IPS-NIHi7 (cell line): ENCODE measurements at regions not wholly inside any gene's neighbourhood (a gene's known extent, or its start where the extent isn't known, plus 50 kb on each side); places are given as distances from the start of the nearest gene placed in this dataset.
"Not testable (repeated sequence)": the region's sequence is repeated elsewhere in the genome, so short reads cannot be mapped to it uniquely, and the experiment has no call there.

ENCODE experiments used
- DNase-seq: peaks from one replicate; pipeline ENCODE4 v3.0.0; 2012; ENCODE audit warnings: mixed read lengths; ENCODE audit errors: extremely low spot score

DNA sequence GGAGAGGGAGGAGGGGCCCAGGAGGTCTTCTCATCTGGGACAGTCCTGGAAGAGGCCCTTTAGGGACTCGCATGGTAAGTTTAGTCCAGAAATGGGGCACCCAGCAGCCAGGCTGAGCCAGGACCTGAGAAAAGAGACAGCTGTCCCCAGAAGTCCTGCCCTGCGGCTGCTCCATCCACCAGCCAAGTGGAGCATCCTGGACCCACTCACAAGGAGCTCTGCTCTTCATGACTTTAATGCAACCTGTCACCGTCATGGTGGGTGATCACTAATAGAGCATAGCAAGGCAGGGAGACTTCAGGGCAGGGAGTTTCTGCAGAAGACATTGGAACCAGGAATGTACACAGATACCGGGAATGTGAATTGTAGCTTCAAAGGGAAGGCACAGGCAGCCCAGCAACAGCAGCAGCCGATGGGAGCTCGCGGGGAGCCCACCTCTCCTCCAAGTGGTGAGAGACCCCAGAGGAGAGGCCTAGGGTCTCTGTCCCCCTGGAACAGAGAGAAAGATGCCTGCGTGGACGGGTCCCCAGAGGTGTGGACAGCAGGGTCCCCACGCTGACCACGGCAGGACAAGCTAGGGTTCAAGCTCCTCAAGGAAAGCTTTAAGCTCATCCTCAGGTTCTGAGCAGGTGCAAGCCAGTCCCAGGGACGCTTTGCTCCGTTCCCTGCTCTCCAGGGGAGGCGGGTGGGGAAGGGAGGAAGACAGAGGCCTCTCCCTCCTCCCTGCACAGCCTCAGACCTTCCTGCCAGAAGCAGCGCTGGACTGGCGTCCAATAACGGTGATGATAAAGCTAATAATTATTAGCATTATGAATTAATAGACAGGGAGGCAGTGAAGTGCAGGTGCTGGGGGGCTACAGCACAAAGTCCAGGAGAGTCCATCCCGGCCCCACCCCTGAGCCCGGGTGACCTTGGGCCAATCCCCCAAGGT, 335.3 kb downstream of the ADGRD1 start:
- DNase-seq: not testable (repeated sequence)

DNA sequence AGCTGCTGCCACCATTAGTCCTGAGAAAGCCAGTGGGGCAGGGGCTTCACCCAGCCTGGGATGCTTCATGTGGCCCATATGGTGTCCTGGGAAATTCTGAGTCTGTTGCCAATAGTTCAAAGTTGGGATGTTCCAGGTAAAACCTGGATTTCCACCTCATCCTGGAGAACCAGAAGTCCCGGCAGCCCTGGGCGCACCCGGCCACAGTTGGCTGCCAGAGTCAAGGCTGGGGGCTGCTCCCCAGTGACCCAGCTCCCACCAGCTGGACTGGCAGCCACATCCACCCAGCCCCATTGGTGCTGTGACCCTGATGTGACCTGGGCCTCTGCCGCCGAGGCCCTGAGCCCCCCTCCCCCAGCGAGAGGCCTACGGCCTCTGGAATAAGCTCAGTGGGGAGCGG, 336.1 kb downstream of the ADGRD1 start:
- not testable (repeated sequence) for DNase-seq

DNA sequence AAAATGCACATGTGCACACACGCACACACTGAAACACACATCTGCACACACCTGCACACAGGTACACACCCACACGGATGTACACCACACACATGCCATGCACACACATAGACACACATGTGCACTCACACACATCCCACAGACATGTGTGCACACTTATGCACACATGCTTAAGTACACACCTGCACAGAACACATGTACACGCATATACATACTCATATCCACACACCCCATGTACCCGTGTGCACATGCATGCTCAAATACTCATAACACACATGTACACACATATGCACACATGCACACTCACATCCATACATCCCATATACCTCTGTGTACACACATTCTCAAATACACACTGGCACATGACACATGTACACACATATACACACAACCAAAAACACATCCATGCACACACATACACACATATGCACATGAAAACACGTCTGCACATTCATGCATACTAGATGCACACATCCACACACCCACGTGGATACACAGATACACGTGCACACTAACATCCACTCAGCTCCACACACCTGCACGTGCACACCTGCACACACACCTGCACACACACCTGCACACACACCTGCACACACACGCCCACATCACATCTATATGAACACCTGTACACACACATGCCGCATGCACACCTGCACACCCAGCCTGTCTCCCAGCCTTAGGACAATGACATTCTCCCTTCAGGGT, 336.7 kb downstream of the ADGRD1 start:
- DNase-seq: no peak

DNA sequence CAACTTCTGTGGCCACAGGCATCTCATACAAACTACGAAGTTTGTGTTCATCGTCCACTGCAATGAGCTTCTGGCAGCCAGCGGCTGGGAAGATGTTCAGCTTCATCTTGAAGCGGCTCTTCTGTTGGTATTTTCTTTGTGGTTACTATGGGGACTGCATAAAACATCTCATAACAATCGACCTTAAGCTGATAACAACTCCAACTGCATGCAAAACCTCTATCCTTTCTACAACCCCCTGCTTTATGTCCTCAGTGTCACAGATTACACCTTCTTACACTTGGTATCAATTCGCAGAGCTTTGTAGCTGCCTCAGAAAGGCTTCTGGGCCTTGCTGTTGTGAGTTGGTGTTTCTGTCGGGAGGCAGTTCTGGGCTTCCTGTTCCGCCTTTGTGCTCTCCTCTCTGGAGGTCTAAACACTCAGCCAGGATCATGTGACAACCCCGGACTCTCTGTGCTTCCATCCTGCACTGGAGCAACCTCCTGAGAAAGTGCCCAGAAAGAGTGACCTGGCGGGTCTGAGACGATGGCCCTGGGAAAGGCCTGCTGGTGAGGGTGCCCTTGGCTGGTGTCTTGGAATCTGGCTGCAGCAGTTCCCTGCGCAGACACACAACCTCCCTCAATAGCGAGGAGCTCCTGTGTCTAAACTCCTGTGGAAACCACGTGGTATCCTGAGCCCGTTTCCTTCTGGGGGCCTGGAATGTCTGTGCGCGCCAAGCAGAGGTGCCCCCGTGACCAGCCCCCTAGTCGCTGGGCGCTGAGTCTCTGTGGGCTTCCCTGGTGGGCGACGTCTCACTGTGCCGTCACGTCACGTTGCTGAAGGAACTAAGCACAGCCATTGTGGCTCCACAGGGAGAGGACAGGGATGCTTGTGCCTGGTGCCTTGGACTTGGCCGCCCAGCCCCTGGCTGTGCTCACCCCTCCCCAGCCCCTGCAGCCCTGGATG, 339.6 kb downstream of the ADGRD1 start:
- DNase-seq: not testable (repeated sequence)

DNA sequence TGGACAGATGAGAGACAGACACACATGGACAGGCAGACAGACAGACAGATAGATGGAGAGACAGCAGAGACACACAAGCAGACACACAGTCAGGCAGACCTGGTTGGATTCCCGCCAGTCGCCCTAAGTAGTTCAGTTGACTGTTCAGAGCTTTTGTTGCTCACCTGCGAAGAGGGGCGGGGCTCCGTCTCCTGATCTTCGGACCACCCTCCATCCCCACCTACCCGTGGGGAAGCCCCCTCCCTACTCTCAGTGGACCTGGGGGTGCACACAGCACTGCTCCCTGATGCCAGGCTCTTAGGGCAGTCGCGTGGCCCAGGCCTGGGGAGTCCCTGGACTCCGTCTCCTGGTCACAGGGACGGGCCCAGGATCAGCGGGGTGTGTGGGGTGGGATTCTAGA, 341.0 kb downstream of the ADGRD1 start:
- not testable (repeated sequence) for DNase-seq

DNA sequence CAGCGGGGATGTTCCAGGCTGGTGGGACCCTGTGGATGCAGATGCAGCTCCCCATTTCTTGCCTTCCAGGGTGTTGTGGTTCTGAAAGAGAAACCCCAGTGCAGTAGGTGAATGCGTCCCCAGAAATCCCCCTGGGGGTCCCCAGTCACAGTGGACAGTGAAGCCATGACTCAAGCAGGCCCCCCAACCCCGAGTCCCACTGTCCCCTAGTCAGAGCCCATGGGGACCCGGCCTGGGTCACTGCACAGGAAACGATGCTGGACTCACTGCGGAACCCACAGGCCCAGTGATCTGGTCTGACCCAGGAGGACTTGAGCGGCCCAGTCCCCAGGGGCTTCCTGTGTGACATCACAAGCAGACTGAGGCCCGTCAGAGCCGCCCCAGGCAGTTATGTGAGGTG, 341.4 kb downstream of the ADGRD1 start:
- not testable (repeated sequence) for DNase-seq

DNA sequence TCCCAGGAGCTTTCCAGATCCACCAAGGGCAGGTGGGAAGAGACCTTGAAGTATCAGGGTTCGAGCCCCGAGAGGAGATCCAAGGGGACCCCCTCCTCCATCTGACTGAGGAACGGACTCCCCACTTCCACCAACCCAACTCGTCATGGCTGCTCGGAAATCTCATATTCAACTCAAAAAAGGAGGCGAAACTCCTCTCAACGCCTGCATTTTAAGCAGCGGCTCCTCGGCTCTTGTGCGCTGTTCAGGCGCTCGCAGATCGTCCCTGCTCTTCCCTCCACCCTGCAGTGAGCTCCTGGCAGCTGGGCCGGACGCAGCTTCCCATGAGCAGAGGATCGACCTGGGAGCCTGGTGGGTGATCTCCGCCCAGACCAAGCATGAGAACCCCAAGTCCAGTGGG, 341.9 kb downstream of the ADGRD1 start:
- DNase-seq: not testable (repeated sequence)

DNA sequence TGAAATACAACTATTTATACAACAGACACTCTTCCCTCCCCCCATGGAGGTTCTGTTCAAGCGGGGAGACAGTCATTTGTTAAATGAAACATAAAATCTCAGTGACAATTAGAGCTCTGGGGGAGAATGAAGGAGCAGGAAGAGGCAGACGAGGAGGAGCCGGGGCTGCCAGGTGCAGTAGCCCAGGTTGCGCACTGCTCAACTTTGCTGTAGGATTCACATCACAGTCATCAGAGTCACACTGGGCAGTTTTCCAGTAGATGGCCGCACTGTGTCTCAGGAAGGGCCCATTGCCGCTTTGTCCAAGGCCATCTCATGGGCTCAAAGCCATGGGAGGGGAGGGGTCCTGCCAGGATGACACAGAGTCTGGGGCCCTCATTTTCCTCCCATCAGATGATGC, 342.4 kb downstream of the ADGRD1 start:
- DNase-seq: not testable (repeated sequence)

DNA sequence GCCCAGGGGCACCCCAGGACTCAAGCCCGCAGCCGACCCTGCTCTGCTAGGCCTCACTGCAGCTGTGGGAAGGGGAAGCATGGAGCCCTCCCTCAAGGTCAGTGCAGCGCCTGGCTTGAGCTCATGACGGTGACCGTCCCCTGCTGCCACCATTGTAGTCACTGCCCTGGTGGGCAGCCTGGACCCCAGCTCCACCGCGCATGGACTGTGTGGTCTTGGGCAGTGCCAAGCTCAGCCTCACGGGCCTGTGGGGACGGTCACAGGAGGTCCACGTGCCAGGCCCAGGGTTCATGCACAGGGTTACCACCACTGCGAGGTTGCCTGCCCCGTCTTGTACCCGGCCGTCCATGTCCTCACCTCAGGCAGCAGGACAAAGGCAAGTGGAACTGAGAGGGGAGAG, 342.9 kb downstream of the ADGRD1 start:
- not testable (repeated sequence) for DNase-seq

DNA sequence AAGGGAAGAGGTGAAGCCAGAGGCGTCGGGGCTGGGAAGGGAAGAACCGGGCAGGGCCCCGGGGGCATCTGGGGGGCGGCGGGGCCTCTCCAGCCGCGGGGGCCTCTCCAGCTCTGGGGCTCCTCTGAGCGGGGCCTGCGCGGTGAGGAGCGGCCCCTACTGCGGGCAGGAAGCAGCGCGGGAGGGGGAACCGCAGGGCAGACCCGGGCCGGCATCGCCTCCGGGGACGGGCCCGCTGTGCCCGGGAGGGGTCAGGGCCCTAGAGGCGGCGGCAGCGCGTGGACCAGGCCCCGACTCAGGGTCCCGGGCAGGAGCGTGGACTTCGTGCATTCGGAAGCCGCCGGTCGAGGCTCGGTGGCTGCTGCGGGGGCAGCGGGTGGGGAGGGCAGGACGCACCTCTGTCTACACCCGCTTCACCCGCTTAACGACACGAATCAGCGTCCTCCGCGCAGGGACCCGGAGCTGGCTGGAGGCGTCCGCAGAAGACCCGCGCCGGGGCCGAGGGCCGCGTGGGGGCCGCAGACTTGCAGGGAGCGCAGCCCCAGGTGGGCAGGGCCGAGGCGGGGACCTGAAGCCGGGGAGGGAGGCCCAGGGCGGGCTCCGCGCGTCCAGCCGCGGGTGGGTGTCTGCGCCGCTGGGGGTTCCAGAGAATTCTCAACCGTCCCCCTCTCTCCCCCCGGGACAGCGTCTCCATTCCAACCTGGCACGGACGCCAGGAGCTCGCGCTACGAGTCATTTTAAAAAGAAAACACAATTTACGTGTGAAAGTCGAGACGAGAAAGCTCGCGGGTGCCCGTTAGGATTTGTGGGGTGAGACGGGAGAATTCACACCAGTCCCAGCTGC, 345.0 kb downstream of the ADGRD1 start:
- not testable (repeated sequence) for DNase-seq

DNA sequence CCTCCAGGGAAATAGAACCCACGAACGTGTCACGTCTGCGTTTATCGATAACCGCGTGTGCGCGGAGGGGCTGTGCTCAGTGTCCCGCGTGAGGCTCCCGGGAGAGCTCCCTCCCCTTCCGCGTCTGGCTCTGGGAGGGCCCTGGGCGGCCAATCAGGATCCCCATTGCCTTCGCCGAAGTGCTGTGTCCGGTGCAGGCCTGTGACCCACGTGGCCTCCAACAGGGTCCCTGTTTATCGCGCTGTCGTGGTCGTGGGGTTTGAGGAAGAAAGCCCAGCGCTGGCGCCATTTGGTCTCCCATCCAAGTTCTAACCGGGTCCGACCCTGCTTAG, 345.6 kb downstream of the ADGRD1 start:
- not testable (repeated sequence) for DNase-seq

DNA sequence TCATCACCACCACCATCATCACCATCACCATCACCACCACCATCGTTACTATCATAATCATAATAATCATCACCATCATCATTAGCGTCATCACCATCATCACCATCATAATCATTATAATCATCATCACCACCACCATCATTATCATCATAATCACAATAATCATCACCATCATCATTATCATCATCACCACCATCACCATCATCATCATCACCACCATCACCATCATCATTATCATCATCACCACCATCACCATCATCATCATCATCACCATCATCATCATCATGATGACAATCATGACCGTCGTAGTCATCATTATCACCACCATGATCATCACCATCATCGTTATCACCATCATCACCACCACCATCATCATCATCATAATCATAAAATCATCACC, 349.9 kb downstream of the ADGRD1 start:
- not testable (repeated sequence) for DNase-seq

DNA sequence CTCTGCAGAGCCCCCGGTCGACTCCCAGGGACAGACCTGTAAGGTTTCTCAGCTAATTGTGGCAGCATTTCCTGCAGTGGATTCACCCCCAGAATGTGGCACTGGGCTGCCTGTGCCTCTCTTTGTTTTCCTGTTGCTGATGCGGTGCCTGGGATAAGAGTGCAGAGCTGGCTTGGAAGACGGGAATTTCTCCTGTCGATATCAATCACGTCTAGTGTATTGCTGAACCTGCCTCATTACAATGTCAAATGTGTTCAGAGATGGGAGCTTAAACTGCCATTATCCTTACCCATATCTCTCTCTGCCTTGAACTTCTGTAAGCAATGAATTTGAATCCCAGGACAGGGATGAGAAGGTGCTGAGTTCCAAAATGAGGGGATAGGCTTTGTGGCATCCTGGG, 350.9 kb downstream of the ADGRD1 start:
- DNase-seq: not testable (repeated sequence)

DNA sequence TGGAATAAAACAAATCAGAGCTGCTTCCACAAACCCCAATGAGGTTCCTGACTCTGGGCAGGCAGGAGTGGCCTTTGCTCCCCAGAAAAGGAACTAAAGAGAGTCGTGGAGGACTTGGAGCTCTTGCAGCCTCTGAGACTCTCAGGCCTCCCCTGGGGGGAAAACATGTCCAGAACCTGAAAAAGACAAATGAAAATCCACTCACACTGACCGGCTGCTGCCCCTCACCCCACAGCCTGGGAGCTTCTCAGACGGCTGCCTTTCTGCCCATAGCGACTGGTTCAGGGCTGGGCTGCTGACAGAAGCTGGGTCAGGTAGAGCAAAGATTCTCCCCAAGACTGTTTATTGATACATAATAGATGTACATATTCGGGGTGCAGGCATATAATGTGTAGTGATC, 356.0 kb downstream of the ADGRD1 start:
- DNase-seq: no peak

DNA sequence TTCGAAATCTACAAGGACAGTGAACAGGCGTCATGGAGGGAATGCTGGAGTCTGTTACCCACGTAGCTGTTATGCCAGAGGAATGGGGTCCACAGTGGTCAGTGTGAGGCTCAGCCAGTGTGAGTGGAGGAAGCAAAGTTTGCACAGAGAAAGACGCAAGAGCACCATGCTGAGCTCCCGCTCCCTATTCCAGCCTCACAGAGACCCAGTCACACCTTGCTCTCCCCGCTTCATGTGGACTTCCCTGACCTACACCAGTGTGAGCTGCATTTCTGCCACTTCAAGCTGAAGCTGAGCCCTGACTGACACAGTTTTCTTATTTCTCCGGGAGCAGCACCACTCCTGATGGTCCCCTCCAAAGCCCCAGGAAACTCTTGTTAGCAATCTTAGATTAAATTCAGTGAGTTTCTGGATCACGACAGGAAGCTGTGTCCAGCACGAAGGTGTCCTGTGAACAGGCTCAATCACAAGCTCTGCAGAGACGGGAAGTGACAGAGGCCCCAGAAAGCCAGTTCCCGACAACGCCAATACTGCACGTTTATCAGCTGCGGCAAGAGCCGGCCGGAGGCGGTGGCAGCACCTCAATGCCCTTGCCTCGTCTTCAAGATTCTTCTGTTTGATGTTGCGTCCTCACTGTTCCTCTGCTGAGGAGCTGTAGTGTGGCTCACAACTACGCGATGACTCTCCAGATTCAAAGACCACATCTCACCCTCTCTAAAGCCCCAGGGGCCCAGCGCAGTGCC, 356.7 kb downstream of the ADGRD1 start:
- not testable (repeated sequence) for DNase-seq

DNA sequence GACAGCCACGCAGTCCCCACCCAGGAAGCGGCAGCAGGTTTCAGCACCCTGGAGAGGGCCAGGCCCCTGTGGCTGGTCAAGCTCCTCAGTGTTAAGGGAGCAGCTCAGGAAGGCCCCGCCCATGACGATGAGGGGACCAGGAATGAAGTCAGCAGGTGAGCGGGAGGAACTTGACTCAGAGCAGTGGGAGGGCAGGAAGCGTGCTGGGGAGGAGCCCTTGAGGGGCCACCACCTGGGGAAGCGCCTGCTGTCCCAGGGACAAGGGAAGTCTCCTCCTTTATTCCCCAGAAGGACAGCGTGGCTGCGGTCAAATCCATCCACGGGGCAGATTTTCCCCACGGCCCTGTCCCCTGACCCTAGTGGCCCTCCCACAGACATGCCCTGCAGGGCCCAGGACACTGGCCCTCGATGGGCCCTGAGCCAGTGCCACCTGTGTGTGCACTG, 357.6 kb downstream of the ADGRD1 start:
- not testable (repeated sequence) for DNase-seq

DNA sequence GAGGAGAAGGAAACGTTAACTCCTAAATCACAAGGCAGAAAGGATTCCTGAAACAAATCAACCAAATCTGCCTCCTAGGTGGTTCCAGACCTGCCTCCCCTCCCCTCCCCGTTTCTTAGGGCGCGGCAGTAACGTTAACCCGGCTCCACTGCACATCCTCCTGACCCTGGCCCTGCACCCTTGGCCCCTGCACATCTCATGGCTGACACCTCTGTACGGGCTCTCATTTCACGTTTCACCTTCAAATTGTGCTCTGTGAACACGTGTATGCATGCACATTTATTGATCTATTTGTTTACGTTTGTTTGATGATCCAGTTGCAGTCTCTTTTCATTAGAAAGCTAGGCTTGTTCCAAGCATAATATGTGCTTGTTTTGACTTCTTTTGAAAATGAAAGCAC, 358.1 kb downstream of the ADGRD1 start:
- no peak for DNase-seq

DNA sequence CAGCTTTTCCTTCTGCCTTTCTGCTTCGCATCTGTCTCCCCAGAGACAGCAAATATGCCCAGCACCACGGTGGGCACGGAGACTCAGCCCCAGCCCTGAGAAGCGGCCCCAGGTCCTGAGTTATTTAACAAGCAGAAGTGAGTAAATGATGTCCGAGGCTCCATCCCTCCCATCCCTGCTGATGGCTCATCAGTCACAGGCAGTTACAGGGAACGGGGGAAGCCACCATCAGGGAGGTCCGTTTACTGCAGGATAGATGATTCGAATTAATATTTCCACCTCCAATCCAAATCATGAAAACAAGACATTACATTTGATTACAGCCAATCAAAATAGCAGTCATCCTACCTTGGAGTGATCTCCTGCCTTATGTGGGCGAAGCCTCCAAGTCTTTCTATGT, 358.7 kb downstream of the ADGRD1 start:
- DNase-seq: not testable (repeated sequence)

DNA sequence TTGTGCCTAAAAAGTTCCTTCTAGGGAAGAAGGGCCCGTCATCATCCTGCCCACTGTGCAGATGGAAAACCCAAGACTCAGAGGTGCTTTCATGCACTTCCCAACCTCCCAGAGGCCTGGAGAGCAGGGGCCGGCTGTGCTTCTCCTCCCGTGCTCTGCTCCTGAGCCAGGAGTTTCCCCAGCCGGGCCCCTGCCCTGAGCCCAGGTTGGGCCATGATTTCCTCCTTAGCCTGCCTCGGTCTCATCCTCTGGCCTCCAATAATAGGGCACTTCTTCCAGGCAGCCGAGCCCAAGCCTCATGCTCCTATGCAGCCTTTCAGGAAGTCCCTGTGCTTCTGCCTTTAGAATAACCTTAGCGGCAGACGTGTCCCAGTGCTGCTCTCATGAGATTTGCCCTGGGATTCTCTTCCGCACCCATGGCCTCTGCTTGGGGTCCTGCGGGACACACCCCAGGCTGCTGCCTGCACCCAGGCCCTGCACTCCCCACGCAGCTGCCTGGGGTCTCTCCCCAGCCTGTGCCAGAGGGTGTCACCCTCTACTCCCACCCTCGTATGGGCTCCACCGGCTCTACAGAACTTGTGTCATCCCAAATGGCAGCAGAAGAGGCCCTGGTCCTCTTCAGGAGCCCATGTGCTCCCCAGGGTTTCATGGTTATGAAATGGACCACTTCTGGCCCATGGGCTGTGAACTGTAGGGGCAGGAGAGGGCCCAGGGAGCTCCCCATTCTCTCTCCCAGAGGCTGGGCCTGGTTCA, 359.3 kb downstream of the ADGRD1 start:
- no peak for DNase-seq
